Gastroesophageal sphincter (tissue), 4 donors: ENCODE measurements at regions not wholly inside any gene's neighbourhood (a gene's known extent, or its start where the extent isn't known, plus 50 kb on each side); places are given as distances from the start of the nearest gene placed in this dataset.
"Not testable (repeated sequence)": the region's sequence is repeated elsewhere in the genome, so short reads cannot be mapped to it uniquely, and the experiment has no call there.

Source experiments
- ATAC-seq: fragments of 150-250 bp; one replicate; pipeline ENCODE4 v1.9.1; 2016; ENCODE audit warnings: mild to moderate bottlenecking, moderate library complexity
- H3K27ac ChIP-seq, 4 donors: fragments of 200-600 bp; sonication (generic) in 3 of 4; 1 replicate in 3 of 4; 2 replicates in 1 of 4; pipeline ENCODE4 v1.5.1; 2016 to 2019
- H3K27me3 ChIP-seq: fragments of 200-600 bp; sonication (generic); one replicate; pipeline ENCODE4 v1.5.1; 2019
- H3K36me3 ChIP-seq, 2 donors: fragments of 200-600 bp; sonication (generic); one replicate each; pipeline ENCODE4 v1.5.1; 2019; ENCODE audit warnings: control low read depth in 1 of 2
- H3K4me1 ChIP-seq, 3 donors: fragments of 200-600 bp; sonication (generic); 1 replicate in 2 of 3; 2 replicates in 1 of 3; pipeline ENCODE4 v1.5.1; 2016 to 2019; ENCODE audit warnings: control low read depth in 2 of 3
- H3K4me3 ChIP-seq, 2 donors: fragments of 200-600 bp; sonication (generic); one replicate each; pipeline ENCODE4 v1.5.1; 2019; ENCODE audit warnings: mild to moderate bottlenecking in 1 of 2, moderate library complexity in 1 of 2
- H3K9me3 ChIP-seq, 3 donors: fragments of 200-600 bp; sonication (generic); one replicate each; pipeline ENCODE4 v1.5.1; 2017 to 2019; ENCODE audit warnings: control low read depth in 2 of 3
- EP300 ChIP-seq: sonication (generic); formaldehyde crosslinking; IDR thresholded peaks from one replicate; pipeline ENCODE4 v1.6.1; 2017; ENCODE audit warnings: antibody characterized with exemption, mild to moderate bottlenecking
- POLR2A ChIP-seq, 2 donors: fragments of 450-650 bp; IDR thresholded peaks; one replicate each; pipeline ENCODE4 v1.6.1; 2017; ENCODE audit warnings: antibody characterized with exemption in 2 of 2, mild to moderate bottlenecking in 2 of 2, moderate library complexity in 1 of 2
- POLR2AphosphoS5 ChIP-seq: sonication (generic); formaldehyde crosslinking; IDR thresholded peaks from one replicate; pipeline ENCODE4 v1.6.1; 2017; ENCODE audit warnings: antibody characterized with exemption
- WGBS, 2 donors: methylation state at CpG; one replicate each; pipeline ENCODE4 v1.1.5; 2018; ENCODE audit warnings: low coverage in 1 of 2; 5-methylcytosine and 5-hydroxymethylcytosine counted together
- TF ChIP-seq, protein P1 (sequence below), 4 experiments: fragments of 200-600 bp in 2 of 4; fragments of 450-650 bp in 2 of 4; sonication (generic) in 1 of 4; IDR thresholded peaks; one replicate each; pipeline ENCODE4 v1.5.1; 2017 to 2019; ENCODE audit warnings: antibody characterized with exemption in 4 of 4, mild to moderate bottlenecking in 2 of 4, moderate library complexity in 2 of 4

DNA sequence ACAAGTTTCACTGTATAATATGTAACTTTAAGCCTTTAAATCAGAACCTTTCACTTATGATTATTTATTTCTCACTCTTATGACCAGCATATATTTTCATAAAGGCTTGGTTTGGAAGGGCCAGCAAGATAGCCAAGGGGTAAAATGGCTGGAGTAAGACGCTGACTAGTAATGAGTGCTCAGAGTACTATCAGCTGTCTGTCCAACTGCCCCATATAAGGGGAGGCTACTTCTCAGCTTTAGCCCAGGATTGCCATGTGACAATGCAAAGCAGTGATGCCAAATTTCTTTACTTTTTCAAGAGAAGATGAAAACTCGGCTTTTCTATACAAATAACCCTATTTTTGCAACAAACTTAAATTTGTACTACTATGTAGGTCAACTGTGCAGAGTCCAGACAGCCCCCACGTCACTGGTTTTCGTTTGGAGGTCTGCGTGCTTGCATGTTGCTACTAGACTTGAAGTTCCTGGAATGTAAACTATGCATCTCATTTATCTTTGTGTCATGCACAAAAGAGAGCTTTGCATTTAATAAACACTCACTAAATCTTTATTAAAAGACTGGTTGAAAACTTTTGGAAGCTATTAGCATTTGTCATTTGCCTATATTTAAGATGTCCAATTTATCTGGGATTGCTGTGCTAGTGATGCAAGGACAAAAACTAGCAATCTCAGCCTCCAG, 110.4 kb downstream of the TNFSF18 start:
- no peak overlapping the region for H3K4me3 ChIP-seq
- WGBS, 2 donors = 16 to 20% methylated on average over 5 of the region's 5 CpGs
- H3K36me3 ChIP-seq = no peaks in the 10 kb centered on the region
- H3K27ac ChIP-seq = peak overlapping the region in 2 of 4 donors; percentile 31 to 39
- H3K9me3 ChIP-seq = no peaks in the 10 kb centered on the region
- TF ChIP-seq POLR2AphosphoS5 = no peak
- TF ChIP-seq EP300 = no peak
- TF ChIP-seq, protein P1, sequence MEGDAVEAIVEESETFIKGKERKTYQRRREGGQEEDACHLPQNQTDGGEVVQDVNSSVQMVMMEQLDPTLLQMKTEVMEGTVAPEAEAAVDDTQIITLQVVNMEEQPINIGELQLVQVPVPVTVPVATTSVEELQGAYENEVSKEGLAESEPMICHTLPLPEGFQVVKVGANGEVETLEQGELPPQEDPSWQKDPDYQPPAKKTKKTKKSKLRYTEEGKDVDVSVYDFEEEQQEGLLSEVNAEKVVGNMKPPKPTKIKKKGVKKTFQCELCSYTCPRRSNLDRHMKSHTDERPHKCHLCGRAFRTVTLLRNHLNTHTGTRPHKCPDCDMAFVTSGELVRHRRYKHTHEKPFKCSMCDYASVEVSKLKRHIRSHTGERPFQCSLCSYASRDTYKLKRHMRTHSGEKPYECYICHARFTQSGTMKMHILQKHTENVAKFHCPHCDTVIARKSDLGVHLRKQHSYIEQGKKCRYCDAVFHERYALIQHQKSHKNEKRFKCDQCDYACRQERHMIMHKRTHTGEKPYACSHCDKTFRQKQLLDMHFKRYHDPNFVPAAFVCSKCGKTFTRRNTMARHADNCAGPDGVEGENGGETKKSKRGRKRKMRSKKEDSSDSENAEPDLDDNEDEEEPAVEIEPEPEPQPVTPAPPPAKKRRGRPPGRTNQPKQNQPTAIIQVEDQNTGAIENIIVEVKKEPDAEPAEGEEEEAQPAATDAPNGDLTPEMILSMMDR (IDR thresholded peaks at IDR 0.05) = no peak
- no peak for TF ChIP-seq POLR2A (IDR thresholded peaks at IDR 0.05)
- H3K27me3 ChIP-seq = no peaks in the 10 kb centered on the region
- ATAC-seq = peak; percentile 36
- peaks cover 0 to 43% (median 8%) of the 10 kb centered on the region in 3 donors for H3K4me1 ChIP-seq

DNA sequence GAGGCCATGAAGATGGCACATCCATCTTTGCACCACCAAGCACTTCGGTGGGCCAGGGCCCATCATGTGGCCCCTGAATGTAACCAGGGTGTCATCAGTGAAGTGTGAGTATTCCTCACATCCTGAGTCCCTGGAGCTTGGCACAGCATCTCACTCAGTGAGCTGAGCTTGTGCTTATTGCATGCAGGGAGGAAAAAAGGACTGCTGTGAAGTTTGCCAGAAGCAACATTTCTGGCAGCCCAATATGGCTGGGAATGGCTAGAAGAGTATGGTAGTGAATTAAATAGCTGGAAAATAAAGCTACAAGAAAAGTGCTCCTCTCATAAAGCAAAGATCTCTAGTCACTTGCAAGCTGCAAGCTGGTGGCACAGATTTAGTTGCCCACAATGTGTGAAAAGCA, 109.3 kb downstream of the TNFSF18 start:
- Histone ChIP-seq H3K27me3 (no peaks in the 10 kb centered on the region), H3K4me3 (no peak overlapping the region), H3K4me1 (peaks cover 0 to 43% (median 8%) of the 10 kb centered on the region in 3 donors), H3K36me3 (no peaks in the 10 kb centered on the region), H3K27ac (peak overlapping the region in 2 of 4 donors; percentile 12 to 41), H3K9me3 (no peaks in the 10 kb centered on the region)
- ATAC-seq = no peak
- TF ChIP-seq, protein P1 (IDR thresholded peaks at IDR 0.05) = no peak
- TF ChIP-seq POLR2AphosphoS5 = no peak
- no peak for TF ChIP-seq POLR2A (IDR thresholded peaks at IDR 0.05)
- no peak for TF ChIP-seq EP300
- WGBS, 2 donors = 38% methylated on average over 1 of the region's 1 CpG; no CpG with 5 or more reads in 1 of the 2 donors

DNA sequence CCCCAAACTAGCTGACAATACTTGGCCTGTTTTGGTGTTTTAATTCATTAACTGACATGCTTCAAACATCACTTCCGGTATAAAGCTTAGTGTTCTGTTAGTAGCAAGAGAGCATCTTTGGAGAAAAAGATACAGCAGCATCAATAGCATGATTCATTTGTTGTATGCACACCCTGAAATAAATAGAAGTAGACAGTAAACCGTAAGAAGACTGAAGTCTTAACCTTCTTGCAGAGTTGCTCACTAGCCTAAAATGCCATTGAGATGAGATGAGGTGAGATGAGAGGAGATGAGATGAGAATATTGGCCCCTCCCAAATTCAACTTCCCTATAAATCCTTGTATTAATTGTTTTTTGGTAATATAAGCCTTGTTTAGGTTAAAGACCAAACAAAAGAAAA, 108.8 kb downstream of the TNFSF18 start:
- Histone ChIP-seq H3K4me1 (peaks cover 0 to 43% (median 8%) of the 10 kb centered on the region in 3 donors), H3K27me3 (no peaks in the 10 kb centered on the region), H3K4me3 (no peak overlapping the region), H3K9me3 (no peaks in the 10 kb centered on the region), H3K27ac (no peak overlapping the region), H3K36me3 (no peaks in the 10 kb centered on the region)
- 23 to 29% methylated on average over 2 of the region's 2 CpGs for WGBS, 2 donors
- no peak for TF ChIP-seq POLR2AphosphoS5
- TF ChIP-seq POLR2A (IDR thresholded peaks at IDR 0.05) = no peak
- no peak for TF ChIP-seq EP300
- TF ChIP-seq, protein P1 (IDR thresholded peaks at IDR 0.05) = no peak
- ATAC-seq = no peak

DNA sequence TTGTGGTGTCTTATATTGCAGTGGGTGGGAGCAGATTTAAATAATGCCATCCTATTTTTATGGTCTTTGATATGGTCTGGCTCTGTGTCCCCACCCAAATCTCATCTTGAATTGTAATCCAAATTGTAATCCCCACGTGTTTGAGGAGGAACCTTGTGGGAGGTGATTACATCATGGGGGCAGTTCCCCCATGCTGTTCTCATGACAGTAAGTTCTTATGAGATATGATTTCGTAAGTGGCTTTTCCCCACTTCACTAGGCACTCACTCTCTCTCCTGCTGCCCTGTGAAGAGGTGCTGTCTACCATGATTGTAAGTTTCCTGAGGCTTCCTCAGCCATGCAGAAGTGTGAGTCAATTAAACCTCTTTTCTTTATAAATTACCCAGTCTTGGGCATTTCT, 107.6 kb downstream of the TNFSF18 start:
- not testable (repeated sequence) for H3K36me3 ChIP-seq, ATAC-seq, H3K27me3 ChIP-seq, H3K4me3 ChIP-seq, H3K27ac ChIP-seq, H3K9me3 ChIP-seq
- peaks cover 0 to 43% (median 8%) of the 10 kb centered on the region in 3 donors for H3K4me1 ChIP-seq
- WGBS, 2 donors = 63 to 83% methylated on average over 2 of the region's 2 CpGs

DNA sequence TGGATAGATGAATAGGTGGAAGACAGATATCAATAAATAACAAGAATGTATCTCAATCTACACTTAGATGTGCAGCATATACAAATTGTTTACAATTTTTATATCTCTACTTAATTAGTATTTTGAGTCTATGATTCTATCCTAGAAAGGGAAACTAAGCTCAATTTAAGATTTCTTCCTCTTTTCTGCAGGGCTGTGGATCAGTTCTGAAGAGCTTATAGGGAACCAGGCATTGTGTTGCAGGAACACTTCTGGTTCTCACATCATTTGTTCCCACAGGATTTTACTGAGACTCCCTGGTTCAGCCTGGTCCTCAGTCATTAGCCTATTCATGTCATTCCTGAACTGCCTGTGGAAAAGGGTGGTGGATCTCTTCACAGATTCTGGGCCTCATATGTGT, 105.8 kb downstream of the TNFSF18 start:
- Histone ChIP-seq H3K4me1 (peaks cover 0 to 33% (median 8%) of the 10 kb centered on the region in 3 donors), H3K36me3 (no peaks in the 10 kb centered on the region), H3K9me3 (no peaks in the 10 kb centered on the region), H3K27me3 (no peaks in the 10 kb centered on the region), H3K27ac (no peak overlapping the region), H3K4me3 (no peak overlapping the region)
- TF ChIP-seq EP300 (no peak), POLR2A (IDR thresholded peaks at IDR 0.05) (no peak), POLR2AphosphoS5 (no peak)
- TF ChIP-seq, protein P1 (IDR thresholded peaks at IDR 0.05) = no peak
- no peak for ATAC-seq
